Activated CD4-positive, alpha-beta T cell treated with anti-CD3 and anti-CD28 coated beads, Interleukin-2, Interleukin-6, amounts not matched to agents 100 ng/mL and 50 ng/mL, durations not matched to agents 16 hours and 8 hours (primary cell): ENCODE measurements at regions not wholly inside any gene's neighbourhood (a gene's known extent, or its start where the extent isn't known, plus 50 kb on each side); places are given as distances from the start of the nearest gene placed in this dataset.
"Not testable (repeated sequence)": the region's sequence is repeated elsewhere in the genome, so short reads cannot be mapped to it uniquely, and the experiment has no call there.

ENCODE experiments used
- DNase-seq: peaks from one replicate; pipeline ENCODE4 v3.0.0-alpha.2; 2020

DNA sequence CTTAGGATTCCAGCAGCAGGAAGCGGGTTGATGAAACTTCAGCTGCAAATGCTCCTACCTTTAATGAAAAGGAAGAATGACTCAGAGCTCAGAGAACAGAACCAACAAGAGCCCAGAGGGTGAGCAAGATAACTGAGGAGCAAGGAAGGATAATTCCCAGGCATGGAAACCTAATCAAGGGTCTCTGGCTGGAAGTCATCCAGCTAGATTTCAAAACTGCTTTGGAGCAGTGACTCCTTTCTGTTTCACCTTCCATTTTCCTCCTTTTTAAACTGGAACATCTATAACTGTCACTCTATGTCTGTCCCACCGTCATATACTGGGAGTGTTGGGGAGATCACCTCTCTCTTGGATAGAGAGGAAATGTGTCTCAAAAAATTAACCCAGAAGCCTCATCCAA, 148.4 kb upstream of the RAB6C start:
- no peak for DNase-seq

DNA sequence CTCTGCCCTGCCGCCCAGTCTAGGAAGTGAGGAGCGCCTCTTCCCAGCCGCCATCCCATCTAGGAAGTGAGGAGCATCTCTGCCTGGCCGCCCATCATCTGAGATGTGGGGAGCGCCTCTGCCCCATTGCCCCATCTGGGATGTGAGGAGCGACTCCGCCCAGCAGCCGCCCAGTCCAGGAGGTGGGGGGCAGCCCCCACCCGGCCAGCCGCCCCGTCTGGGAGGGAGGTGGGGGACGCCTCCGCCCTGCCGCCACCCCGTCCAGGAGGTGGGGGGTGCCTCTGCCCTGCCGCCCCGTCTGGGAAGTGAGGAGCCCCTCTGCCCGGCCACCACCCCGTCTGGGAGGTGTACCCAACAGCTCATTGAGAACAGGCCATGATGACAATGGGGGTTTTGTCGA, 146.0 kb upstream of the RAB6C start:
- DNase-seq = not testable (repeated sequence)

DNA sequence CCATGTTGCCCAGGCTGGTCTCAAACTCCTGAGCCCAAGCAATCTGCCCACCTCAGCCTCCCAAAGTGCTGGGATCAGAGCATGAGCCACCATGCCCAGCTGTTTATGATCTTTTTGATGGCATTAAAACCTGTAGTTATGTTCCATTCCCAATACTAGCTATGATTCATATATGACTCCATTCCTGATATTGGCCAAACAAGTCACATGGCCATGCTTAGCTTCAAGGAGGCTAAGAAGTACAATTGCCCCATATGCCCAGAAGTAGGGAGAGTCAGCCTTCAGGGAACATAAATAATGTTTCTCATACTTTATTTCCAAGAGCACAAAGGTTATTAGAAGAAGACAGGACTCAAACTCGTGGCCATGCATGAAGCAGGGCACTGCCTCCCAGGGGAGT, 132.4 kb upstream of the RAB6C start:
- no peak for DNase-seq

DNA sequence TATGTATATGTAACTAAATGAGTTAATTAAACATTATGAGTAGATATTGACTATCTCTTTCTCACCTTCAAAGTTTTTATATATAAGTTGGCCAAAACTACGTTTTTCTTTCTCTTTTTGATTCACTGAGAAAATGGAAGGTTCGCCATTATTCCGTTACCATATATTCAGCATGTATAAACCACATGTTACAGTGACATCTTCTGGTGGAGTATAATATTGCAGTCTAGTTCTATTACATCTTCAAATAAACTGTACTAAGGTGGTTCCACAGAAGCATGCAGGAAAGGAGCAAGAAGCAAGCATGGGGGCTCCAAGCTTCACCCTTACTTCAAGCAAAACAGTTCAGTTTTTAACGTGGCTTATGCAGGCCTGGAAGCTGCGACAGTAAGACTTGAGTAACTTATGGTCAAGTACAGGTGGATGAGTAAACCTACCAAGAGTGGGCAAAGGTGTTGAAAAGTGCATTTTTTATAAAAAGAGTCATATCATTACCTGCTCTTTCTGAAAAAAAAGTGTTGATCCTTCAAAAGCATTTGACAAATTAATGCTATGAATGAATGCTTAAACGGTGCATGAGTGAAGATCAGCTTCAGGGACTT, 129.8 kb upstream of the RAB6C start:
- DNase-seq = peak; percentile 72

DNA sequence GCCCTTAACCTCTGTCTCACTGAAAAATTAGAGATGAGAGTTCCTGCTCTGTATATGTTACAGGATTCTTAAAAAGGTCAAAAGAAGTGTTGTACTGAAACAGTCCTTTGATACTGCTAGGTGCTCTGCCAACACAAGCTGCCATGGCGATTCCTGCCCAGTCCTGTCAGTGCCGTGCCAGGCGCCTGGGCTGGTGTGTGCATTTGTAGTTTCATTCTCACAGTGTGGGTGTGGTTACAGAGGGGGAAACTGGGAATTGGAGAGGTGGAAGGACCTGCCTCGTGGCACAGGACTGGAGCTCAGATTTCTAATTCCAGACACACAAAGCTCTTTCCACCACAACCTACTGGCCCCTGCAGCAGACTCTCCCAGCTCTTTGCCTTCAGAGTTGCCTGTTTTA, 122.3 kb upstream of the RAB6C start:
- no peak for DNase-seq

DNA sequence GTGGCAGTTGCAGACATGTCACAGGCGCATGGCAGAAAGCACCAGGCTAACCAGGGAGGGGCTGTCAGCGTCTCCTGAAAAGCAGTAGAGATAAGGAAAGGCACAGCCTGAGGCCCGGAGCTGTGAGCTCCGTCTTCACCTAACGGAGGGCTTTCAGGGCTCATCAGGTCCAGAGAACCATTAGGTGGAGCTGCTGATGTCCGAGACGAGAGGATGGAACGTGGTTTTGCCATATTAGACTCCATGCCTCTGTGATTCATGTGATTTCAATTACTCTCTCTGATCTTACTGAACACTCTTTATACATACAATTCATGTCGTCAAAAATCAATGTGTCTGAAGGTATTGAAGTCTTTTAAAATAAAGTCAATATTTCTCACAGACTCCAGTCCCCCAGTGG, 120.3 kb upstream of the RAB6C start:
- DNase-seq = no peak

DNA sequence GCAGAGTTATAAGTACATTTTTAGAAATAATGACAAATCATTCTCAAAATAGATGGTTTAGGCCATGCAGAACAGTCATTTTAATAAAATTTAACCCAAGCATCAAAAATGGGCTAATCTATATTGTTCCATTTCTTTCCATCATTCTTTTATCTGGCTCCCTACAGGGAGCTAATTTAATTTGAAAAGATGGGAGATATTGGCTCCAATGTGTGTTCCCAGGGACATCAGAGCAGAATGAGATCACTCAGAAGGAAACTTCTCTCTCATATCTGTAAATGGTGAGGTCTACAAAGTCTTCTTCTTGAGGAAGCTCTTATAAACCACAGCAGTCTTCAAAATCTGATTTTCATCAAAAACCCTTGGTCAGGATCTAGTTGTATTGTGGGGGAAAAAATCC, 119.4 kb upstream of the RAB6C start:
- no peak for DNase-seq

DNA sequence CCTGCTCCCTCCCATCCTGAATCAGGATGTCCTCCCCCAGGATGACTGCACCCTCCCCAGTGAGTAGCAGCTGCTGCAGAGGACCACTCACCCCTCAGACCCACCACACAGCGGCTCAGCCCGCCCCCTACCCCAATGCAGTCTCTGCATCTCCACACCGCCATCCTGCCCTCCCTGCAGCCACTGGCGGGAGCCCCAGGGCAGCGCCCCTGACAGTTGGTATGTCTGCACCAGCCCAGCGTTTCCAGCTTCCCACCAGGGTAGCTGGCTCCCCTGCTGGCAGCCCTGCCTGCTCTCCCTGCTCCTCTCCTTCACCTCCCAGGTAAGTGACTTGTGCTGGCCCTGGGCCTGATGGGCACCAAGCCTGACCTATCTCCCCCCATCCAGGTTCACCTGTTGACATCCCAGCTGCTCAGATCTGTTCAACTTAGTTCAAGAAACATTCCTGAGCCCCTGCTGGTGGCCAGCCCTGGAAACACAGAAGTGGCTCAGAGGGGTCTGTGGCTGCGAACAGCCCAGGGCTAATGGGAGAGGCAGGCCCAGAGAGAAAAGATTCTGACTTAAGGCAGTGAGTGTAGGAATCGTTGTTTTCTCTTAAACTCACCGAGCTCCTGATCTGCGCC, 117.7 kb upstream of the RAB6C start:
- no peak for DNase-seq

DNA sequence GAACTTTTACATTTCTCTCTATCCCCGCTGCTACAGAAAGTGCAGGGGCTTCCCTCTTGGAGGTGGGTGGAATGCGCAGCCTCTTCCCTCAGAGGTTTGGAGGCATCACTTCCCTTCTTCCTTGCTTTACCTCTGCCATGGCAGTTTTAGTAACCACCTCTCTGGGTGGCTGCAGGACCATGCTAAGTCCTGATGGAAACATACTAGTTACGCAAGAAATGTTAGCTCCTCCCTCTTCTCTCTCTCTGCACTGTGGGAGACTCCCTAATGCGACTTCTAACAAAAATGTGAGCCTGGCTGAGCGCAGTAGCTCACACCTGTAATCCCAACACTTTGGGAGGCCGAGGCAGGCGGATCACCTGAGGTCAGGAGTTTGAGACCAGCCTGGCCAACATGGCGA, 116.8 kb upstream of the RAB6C start:
- no peak for DNase-seq

DNA sequence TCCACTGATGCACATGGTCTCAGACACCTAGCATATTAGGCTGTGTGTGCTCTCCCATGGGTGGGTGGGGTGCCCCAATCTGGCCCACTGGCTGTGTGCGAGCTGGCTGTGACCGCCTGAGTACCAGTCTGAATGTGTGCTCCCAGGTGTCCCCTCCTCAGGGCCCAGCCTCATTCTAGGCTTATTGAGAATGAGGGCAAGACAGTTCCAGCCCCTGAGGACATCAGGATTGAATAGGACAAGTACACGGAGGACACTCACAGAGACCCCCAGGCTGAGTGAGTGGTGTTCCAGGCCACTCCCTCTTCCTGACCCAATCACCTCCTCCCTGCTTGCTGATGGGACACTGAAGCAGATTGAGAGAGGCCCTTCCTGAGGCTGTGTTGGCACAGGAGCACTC, 116.1 kb upstream of the RAB6C start:
- DNase-seq = no peak

DNA sequence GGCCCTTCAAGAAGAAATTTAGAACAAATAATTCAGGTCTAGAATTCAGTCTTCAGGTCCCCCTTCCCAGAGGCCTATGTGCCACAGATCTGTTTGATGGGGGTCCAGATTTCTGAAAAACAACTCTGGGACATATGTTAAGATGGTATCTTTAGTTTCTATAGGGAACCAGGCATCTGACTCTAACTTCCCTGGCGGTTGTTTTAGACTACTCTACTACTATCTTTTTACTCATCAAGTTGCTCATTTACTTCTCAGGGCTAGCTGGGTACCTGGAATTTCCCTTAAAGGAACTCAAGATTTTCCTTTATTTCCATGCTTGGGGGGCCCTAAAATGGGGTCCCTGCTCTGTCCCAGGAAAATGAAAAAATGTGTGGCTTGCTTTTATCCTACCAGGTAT, 114.7 kb upstream of the RAB6C start:
- no peak for DNase-seq

DNA sequence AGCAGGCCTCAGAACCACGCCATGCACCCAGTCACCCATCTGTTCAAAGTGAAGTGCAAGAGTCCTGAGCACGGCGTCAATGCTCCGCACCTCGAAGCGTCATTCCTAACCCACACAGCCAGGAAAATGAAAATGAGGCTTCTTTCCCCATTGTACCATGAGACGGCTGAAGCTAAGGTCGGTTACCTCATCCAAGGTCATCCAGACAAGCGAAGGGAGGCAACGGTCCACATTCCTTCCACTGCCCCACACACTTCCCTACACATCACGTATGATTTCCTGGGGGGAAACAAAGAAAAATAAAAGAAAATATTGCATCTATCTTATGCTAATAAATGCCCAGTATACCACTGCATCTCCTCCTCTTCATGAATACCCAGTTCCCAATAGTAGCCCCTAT, 113.5 kb upstream of the RAB6C start:
- DNase-seq = no peak

DNA sequence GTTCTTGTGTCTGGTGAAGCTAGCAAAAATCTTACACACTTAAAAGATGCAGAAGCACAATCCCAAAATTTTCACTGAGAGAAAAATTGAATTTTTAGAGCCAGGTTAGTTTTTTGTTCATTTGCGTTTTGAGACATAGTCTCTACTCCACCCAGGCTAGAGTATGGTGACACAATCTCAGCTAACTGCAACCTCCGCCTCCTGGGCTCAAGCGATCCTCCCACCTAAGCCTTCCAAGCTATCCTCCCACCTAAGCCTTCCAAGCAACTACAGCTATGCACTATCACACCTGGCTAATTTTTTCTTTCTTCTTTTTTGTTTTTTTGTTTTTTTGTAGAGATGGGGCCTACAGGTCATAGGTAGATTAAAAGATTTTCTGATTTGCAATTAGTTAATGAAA, 113.1 kb upstream of the RAB6C start:
- no peak for DNase-seq

DNA sequence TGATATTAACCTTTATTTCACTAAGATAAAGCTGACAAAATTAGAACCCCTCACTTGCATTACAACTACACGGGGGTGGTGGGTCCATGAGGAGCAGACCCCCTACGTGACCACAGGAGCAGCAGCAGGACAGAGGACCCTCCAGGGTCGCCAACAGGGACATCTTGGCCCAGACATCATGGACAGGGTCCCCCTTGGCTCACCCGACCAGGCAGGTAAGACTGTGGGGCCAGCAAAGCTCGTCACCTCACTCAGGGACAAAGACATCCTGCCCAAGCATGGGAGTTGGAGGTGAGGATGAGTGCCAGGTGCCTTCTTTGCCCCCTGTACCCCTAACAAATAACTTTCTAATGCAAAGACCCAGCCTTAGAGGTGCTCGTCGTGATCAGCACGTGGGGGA, 111.3 kb upstream of the RAB6C start:
- no peak for DNase-seq

DNA sequence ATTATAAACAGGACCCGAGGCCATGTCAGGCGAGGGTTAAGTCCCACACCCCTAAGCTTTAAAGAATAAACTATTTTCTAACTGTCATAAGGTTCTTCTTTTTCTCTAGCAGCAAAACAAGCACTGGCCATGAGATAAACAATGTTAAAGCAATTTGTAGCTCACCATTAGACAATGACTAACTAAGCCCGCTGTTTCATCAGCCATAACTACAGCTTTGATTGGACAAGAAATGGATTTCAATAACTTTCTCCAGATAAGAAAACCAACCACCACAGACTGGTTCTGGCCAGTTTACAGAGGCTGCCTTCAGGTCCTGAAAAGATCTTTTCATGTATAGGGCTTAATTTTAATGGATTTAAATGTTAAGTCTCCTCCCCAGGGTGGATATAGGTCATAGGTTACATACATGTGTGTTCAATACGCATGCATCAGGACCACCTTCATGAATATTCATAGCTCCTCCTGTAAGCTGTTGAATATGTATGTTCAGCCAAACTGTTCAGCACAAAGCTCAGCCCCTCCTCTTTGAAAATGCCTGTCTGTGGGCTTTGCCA, 108.7 kb upstream of the RAB6C start:
- DNase-seq = no peak

DNA sequence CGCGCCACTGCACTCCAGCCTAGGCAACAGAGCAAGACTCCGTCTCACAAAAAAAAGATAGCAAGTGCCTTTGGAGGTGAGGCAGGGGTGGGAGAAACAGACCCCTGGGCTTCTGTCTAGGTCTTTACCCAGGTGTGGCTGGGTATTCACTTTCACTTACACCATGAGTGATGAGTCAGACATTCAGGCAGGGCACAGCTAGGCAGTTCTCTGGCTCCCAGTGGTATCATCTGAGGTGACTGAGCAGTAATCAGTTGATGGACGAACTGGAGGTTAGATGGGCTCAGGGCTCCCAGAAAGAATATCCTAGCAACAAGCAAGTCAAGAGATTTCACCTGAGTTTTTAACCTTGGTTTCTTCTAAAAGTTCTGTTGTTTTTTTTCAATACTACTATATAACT, 107.0 kb upstream of the RAB6C start:
- DNase-seq = no peak

DNA sequence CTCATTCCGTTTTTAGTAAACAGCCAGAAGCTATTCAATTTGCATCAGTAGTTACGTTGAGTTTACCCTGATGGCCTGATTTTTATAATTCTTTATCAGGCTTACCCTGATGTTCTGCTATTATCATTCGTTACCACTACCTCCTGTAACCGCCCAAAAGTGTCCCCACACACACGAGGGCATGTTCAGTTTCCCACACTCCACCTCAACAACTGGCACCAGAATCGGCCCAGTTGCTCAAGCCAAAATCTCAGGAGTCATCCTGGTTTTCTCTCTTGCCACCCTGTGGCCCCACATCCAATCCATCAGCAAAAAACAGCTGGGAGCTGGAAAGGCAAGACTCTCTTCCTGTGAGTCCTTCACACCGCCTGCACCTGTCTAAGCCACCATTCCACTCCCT, 102.9 kb upstream of the RAB6C start:
- DNase-seq = no peak

DNA sequence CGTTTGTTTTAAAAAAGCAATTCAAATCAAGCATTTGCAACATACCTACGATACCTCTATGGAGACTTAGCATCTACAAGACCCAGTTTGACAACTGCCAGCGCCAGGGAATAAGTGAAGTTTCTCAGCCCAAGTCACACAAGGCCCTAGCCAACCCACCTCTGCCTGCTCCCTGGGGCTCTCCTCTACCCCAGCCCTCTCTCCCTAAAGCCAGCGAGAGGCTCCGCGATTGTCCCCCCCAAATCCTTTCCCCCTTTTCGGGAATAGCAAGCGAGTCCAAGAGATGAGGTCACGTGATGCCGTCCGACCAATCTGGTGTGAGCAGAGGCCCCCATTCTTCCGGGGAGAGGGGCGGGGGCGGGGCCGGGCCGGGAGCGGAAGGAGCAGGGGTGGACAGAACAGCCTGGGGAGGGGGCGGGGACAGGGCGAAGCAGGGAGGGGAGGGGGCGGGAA, 102.2 kb upstream of the RAB6C start:
- peak; percentile 81 for DNase-seq

DNA sequence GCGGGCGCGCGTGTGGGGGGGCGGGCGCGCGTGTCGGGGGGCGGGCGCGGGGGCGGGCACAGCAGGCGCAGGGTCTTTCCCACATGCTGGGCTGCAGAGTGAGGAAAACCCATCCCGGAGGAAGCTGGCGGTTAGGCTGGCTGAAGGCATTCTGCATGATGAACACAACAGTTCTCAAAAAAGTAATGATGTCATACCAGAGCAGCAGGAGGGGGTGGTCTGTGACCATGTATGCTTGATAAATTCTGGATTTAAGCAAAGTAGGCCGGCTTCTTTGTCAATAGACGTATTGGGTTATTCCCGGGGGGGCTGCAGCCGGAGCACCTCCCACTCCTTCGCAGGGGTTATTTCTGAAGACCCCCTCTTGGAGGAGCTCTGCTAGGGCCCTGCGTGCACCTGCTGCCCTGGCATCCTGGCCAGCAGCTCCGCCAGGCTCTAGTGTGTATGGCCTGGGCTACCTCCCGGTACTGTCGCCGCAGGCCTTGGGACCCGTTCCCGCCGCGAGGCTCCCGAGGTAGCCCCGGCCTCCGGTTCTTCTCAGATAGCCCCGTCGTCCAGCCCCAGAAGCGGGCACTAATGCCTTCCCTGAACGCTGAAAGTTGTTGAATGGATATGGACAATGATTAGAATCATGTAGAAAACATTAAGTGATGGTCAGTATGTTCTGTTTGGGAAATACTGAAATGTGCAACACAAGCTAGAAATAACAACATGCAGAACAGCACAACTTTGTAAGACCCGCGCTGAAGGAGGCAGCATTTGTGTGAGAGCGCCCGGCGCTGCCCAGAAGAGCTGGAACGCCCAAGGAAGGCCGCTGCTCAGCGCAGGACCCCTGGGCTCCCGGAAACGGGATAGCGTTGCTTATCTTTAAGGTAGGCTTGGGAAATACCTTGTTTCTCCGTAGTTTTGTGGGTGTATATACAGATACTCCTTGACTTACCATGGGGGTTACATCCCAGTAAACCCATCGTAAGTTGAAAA, 101.4 kb upstream of the RAB6C start:
- no peak for DNase-seq

DNA sequence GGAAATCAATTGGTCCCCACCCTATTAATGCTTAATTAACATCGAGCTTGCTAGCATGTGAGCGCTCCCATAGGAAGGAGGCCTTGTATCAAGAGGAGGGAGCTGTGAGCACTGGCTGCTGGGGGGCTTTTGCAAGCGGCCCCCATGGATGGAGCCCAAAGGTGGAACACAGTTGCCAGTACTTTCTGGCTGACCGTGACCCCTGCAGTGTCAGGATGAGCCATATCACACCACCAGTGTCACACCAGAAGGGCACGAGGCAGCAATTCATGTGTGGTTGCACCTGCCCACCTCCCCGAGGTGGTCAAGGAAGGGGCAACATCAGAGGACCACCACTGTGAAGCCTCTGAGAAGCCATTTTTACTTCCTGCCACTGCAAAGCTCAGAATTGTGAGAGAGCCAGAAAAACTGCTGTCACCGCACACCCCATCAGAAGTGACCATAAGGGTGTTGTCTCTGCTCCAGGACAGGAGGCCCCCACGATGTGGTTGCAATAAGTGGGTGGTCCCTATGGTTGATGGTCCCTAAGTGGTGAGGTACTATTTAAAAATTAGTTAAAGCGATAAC, 99.8 kb upstream of the RAB6C start:
- DNase-seq = no peak

DNA sequence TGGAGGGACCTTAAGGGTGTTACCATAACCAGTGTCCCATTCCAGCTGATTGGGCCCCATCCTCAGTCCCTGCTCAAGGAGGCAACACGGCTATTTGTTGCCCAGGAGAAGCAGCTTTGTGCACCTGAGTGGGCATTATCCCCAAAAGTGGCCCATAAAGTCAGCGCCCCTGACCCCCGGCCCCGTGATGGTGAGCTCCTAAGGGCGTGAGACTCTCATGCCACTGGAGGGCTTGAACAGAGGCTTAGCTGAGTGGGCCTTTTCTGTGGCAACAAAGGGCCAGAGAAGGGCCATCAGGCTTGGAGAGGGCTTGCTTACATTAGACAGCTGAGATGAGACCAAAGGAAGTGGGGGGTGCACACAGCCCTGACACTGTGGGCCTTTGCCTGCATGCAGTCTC, 99.2 kb upstream of the RAB6C start:
- no peak for DNase-seq

DNA sequence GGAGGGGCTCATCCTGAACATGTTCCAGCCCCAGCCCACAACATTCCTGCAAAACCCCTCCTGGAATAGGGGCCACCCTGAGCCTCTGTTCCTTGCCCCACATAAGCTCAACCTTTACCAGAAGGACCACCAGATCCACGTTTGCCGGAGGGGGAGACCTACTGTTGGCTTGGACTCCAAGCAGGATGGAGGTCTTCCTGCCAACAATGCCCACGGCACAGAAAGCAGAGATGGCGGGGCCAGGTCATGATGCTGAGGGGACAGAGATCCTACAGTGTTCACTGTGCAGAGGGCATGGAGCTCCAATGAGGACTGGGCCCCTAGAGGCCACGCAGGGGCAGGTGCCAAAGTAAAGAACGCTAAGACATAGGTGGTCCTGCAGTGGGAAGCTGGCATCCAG, 98.5 kb upstream of the RAB6C start:
- no peak for DNase-seq

DNA sequence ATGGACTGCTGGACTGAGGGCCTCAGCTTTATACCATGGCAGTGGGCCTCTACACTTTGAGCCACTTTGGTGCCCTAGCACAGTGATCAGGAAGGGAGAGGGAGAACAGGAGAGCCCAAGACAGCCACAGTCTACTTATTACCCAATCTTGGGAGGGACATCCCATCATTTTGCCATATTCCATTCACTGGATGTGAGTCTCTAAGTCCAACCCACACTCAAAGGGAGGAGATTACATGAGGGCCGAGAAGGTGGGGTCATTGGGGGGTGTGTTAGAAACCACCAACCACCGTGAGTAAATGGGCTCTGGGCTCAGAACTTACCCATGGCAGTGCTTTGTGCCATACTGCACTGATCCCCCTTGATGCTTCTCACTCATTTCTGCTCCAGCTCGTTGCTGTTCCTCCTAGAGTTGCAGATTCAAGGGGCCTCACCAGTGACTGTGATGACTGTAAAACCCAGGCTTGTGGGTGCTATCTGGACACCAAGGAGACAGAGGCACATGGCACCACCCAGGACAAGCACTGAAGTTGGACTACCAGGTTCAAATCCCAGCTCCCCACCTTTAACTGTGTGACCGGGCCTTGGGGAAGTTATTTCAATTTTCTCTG, 97.6 kb upstream of the RAB6C start:
- no peak for DNase-seq
